A549 (cell line): ENCODE measurements at regions not wholly inside any gene's neighbourhood (a gene's known extent, or its start where the extent isn't known, plus 50 kb on each side); places are given as distances from the start of the nearest gene placed in this dataset.

Experiments used
- ATAC-seq, 2 experiments: fragments of 200-7000 bp in 1 of 2; fragments of >200 bp in 1 of 2; cut with Nextera tagmentation in 1 of 2; cut with Tn5 transposase in 1 of 2; 3 replicates each; pipeline versions ENCODE4 v1.8.0 to v1.9.1; 2018 to 2020; ENCODE audit warnings: mild to moderate bottlenecking in 1 of 2, moderate library complexity in 1 of 2
- CTCF ChIA-PET: fragments of 300-600 bp; sonication (Branson Sonifier 250); formaldehyde crosslinking; extraction: SDS; loops from one replicate; lab custom pipeline; 2021; ENCODE audit warnings: antibody characterized with exemption, inconsistent platforms; lab: Yijun Ruan, JAX
- POLR2A ChIA-PET: fragments of 350-600 bp; formaldehyde crosslinking; extraction: SDS; loops from one replicate; lab custom pipeline; 2021; ENCODE audit warnings: antibody characterized with exemption, inconsistent platforms; lab: Yijun Ruan, JAX
- DNase-seq, 2 experiments: peaks; one replicate each; pipeline versions ENCODE4 v3.0.0 to v3.0.0-alpha.2; 2011 to 2016; ENCODE audit warnings: low read depth in 1 of 2, low spot score in 1 of 2
- FAIRE-seq: peaks from 2 replicates; lab custom pipeline; 2011; peaks lifted over from hg19 to GRCh38; lab: Jason Lieb, UNC
- H3K27ac ChIP-seq, 2 experiments: fragments of >200 bp; sonication (Bioruptor Twin); formaldehyde crosslinking; 3 replicates each; pipeline ENCODE4 v1.5.1; 2016 to 2017
- H3K4me1 ChIP-seq: fragments of >200 bp; sonication (Bioruptor Twin); formaldehyde crosslinking; 3 replicates; pipeline ENCODE4 v1.6.1; 2016
- H3K4me2 ChIP-seq: fragments of >200 bp; sonication (Bioruptor Twin); formaldehyde crosslinking; 3 replicates; pipeline ENCODE4 v1.6.1; 2016
- H3K4me3 ChIP-seq: fragments of >200 bp; sonication (Bioruptor Twin); formaldehyde crosslinking; 3 replicates; pipeline ENCODE4 v1.5.1; 2016
- H3K9me3 ChIP-seq: fragments of >200 bp; sonication (Bioruptor Twin); formaldehyde crosslinking; 3 replicates; pipeline ENCODE4 v1.6.1; 2016
- BHLHE40 ChIP-seq: IDR thresholded peaks from 2 replicates; pipeline ENCODE4 v1.6.1; 2012; ENCODE audit warnings: low read depth, low read length, inconsistent platforms
- CBX2 ChIP-seq: fragments of 200-600 bp; sonication (generic); IDR thresholded peaks from 2 replicates; pipeline ENCODE4 v1.6.1; 2016; ENCODE audit warnings: low read depth, mild to moderate bottlenecking, borderline replicate concordance
- CHD2 ChIP-seq: fragments of 150-350 bp; IDR thresholded peaks from 2 replicates; pipeline ENCODE4 v1.6.1; 2014; ENCODE audit warnings: low read length; ENCODE audit not compliant: partially characterized antibody
- CHD4 ChIP-seq: fragments of 200-600 bp; sonication (generic); IDR thresholded peaks from 2 replicates; pipeline ENCODE4 v1.6.1; 2016; ENCODE audit warnings: antibody characterized with exemption, mild to moderate bottlenecking, borderline replicate concordance
- E2F6 ChIP-seq: IDR thresholded peaks from 2 replicates; pipeline ENCODE4 v1.6.1; 2012; ENCODE audit warnings: low read depth, borderline replicate concordance
- EHF ChIP-seq: fragments of 250-450 bp; sonication (Bioruptor Pico); IDR thresholded peaks from 2 replicates; pipeline ENCODE4 v1.5.0; 2020; ENCODE audit warnings: mild to moderate bottlenecking
- EHMT2 ChIP-seq: fragments of 200-600 bp; sonication (generic); IDR thresholded peaks from 2 replicates; pipeline ENCODE4 v1.6.1; 2016; ENCODE audit warnings: antibody characterized with exemption, low read depth, mild to moderate bottlenecking, moderate library complexity
- ELK1 ChIP-seq: fragments of 150-350 bp; IDR thresholded peaks from 2 replicates; pipeline ENCODE4 v1.6.1; 2014; ENCODE audit warnings: low read depth, mild to moderate bottlenecking, low read length
- EP300 ChIP-seq, 2 experiments: fragments of >200 bp; sonication (Bioruptor Twin); formaldehyde crosslinking; IDR thresholded peaks; 2 replicates in 1 of 2; 3 replicates in 1 of 2; pipeline ENCODE4 v1.6.1; 2016 to 2017
- FOSL2 ChIP-seq, 2 experiments: fragments of 450-650 bp in 1 of 2; fragments of >200 bp in 1 of 2; sonication (Bioruptor Twin) in 1 of 2; formaldehyde crosslinking; IDR thresholded peaks; 2 replicates each; pipeline versions ENCODE4 v1.5.0 to v1.6.1; 2016 to 2020; ENCODE audit warnings: mild to moderate bottlenecking in 1 of 2, moderate library complexity in 1 of 2
- FOXS1 ChIP-seq: fragments of 250-450 bp; sonication (Bioruptor Pico); IDR thresholded peaks from 2 replicates; pipeline ENCODE4 v1.5.0; 2020; ENCODE audit warnings: mild to moderate bottlenecking, moderate library complexity
- HEYL ChIP-seq: fragments of 250-450 bp; sonication (Bioruptor Pico); IDR thresholded peaks from 2 replicates; pipeline ENCODE4 v1.8.0; 2021; ENCODE audit warnings: mild to moderate bottlenecking, moderate library complexity
- HOXA7 ChIP-seq: fragments of 250-450 bp; sonication (Bioruptor Pico); IDR thresholded peaks from 2 replicates; pipeline ENCODE4 v1.5.0; 2020; ENCODE audit warnings: mild to moderate bottlenecking, moderate library complexity
- JUNB ChIP-seq: fragments of >200 bp; sonication (Bioruptor Twin); formaldehyde crosslinking; IDR thresholded peaks from 2 replicates; pipeline ENCODE4 v1.6.1; 2016
- KDM5A ChIP-seq: fragments of 200-600 bp; sonication (generic); IDR thresholded peaks from 2 replicates; pipeline ENCODE4 v1.6.1; 2016; ENCODE audit warnings: antibody characterized with exemption, mild to moderate bottlenecking
- MAFK ChIP-seq: fragments of 450-650 bp; IDR thresholded peaks from 2 replicates; pipeline ENCODE4 v1.6.1; 2014; ENCODE audit not compliant: partially characterized antibody
- PBX3 ChIP-seq: IDR thresholded peaks from 2 replicates; pipeline ENCODE4 v1.6.1; 2012
- RAD21 ChIP-seq, 2 experiments: fragments of >200 bp in 1 of 2; sonication (Bioruptor Twin) in 1 of 2; formaldehyde crosslinking in 1 of 2; IDR thresholded peaks in 1 of 2; conservative IDR thresholded peaks in 1 of 2; 2 replicates in 1 of 2; 3 replicates in 1 of 2; pipeline ENCODE4 v1.6.1; 2012 to 2018; ENCODE audit warnings: inconsistent platforms in 1 of 2
- RARB ChIP-seq: fragments of 250-450 bp; sonication (Bioruptor Pico); IDR thresholded peaks from 2 replicates; pipeline ENCODE4 v1.8.0; 2021; ENCODE audit warnings: mild to moderate bottlenecking, moderate library complexity
- RFX5 ChIP-seq: fragments of 450-650 bp; IDR thresholded peaks from 2 replicates; pipeline ENCODE4 v1.7.1; 2014; ENCODE audit warnings: antibody characterized with exemption, mild to moderate bottlenecking, moderate library complexity
- RNF2 ChIP-seq: fragments of 200-600 bp; sonication (generic); IDR thresholded peaks from 2 replicates; pipeline ENCODE4 v1.6.1; 2016; ENCODE audit warnings: low read depth, mild to moderate bottlenecking, antibody characterized with exemption, moderate library complexity, borderline replicate concordance
- WGBS: methylation state at CpG from one replicate; pipeline ENCODE4 v1.1.6; 2017; ENCODE audit errors: missing lambda C conversion rate; 5-methylcytosine and 5-hydroxymethylcytosine counted together

GRCh38 chr14:87042354-87042753 is 950.6 kb downstream of the GALC start (continued):
- TF ChIP-seq RFX5 (no peak), HOXA7 (no peak), FOSL2 (IDR thresholded peaks at IDR 0.05) (no peak), FOSL2 (CRISPR knock-in tag; IDR thresholded peaks at IDR 0.05) (no peak)

GRCh38 chr14:87041290-87042020 is 951.5 kb downstream of the GALC start:
- no peak overlapping the region for H3K27ac ChIP-seq
- no peaks in the 10 kb centered on the region for H3K4me1 ChIP-seq
- ChIA-PET CTCF (no interaction called here), POLR2A (no interaction called here)
- ATAC-seq (no peak), FAIRE-seq (no peak), DNase-seq (no peak)
- H3K9me3 ChIP-seq, result no peaks in the 10 kb centered on the region
- H3K4me3 ChIP-seq, result no peak overlapping the region
- WGBS, result 2% methylated on average over 7 of the region's 7 CpGs
- H3K4me2 ChIP-seq, result no peak overlapping the region
- TF ChIP-seq HEYL (CRISPR knock-in tag), result no peak
- no peak for TF ChIP-seq ELK1
- no peak for TF ChIP-seq BHLHE40
- TF ChIP-seq E2F6, result no peak
- TF ChIP-seq CHD4, result no peak
- TF ChIP-seq, all 56 proteins: peak for 0

GRCh38 chr14:87034680-87035079 is 958.3 kb downstream of the GALC start:
- ChIA-PET POLR2A (no interaction called here), CTCF (no interaction called here)
- Histone ChIP-seq H3K4me1 (no peaks in the 10 kb centered on the region), H3K4me3 (no peak overlapping the region), H3K4me2 (no peak overlapping the region), H3K9me3 (no peaks in the 10 kb centered on the region; the same call in 2 of the 3 replicates), H3K27ac (no peak overlapping the region)
- DNase-seq (no peak), ATAC-seq (no peak), FAIRE-seq (no peak)
- 6% methylated on average over 1 of the region's 1 CpG for WGBS
- TF ChIP-seq MAFK (no peak), CHD4 (no peak), ELK1 (no peak), EHF (CRISPR knock-in tag) (no peak), EHMT2 (no peak), PBX3 (no peak), CBX2 (no peak), CHD2 (no peak), FOXS1 (CRISPR knock-in tag) (no peak), RARB (no peak), RAD21 (conservative IDR thresholded peaks at IDR 0.05 in 1 of 2, IDR thresholded peaks at IDR 0.05 in 1 of 2) (no peak), JUNB (no peak), HEYL (CRISPR knock-in tag) (no peak), KDM5A (no peak), RFX5 (no peak), EP300 (IDR thresholded peaks at IDR 0.05) (no peak), RNF2 (no peak)
